ENCODE measurements at regions not wholly inside any gene's neighbourhood (a gene's known extent, or its start where the extent isn't known, plus 50 kb on each side); places are given as distances from the start of the nearest gene placed in this dataset.

GRCh38 chr6:11891547-11891946 is 112.9 kb upstream of the ADTRP start:
- Histone ChIP-seq H3K36me3 (ENCODE audit: control insufficient read depth, insufficient read depth, low read length) (no peaks in the 10 kb centered on the region), H3K9me3 (ENCODE audit: control insufficient read depth, insufficient read depth, low read depth, low read length) (no peaks in the 10 kb centered on the region), H3K27ac (ENCODE audit: low read length) (no peak overlapping the region), H3K4me1 (ENCODE audit: control insufficient read depth, insufficient read depth, low read length) (no peaks in the 10 kb centered on the region), H3K4me3 (ENCODE audit: low read depth in 2 of 2, low read length in 2 of 2) (no peak overlapping the region), H3K27me3 (ENCODE audit: control insufficient read depth, insufficient read depth, low read length) (no peaks in the 10 kb centered on the region; the same call in 1 of the 2 replicates)
- intact Hi-C loops (cut with micrococcal nuclease; ENCODE audit: unreplicated experiment) (no loop called here), in situ Hi-C loops (cut with HindIII; ENCODE audit: low pct_unique_long_range_greater_than_20kb, low sequenced_read_pairs) (no loop called here)
- POLR2A ChIA-PET = no interaction called here
- BruUV-seq (replicated peaks) = no TSS peak
- TF ChIP-seq POLR2AphosphoS5 (IDR thresholded peaks at IDR 0.05; ENCODE audit: low read depth, low read length) (no peak), REST (IDR thresholded peaks at IDR 0.05; ENCODE audit: insufficient read depth in 1 of 2, low read depth in 2 of 2, low read length in 1 of 2) (no peak), SIN3A (IDR thresholded peaks at IDR 0.05; ENCODE audit: borderline replicate concordance, insufficient read depth, low read depth, low read length) (no peak), TCF7L2 (IDR thresholded peaks at IDR 0.05; ENCODE audit: low read depth, low read length) (no peak), CTCF (IDR thresholded peaks at IDR 0.05) (no peak)
- ATAC-seq (no peak), DNase-seq (ENCODE audit: low read depth, low spot score) (no peak)
- CTCF ChIA-PET = no interaction called here

GRCh38 chr6:11890849-11891248 is 112.2 kb upstream of the ADTRP start:
- no peak for DNase-seq (ENCODE audit: low read depth, low spot score)
- Histone ChIP-seq H3K36me3 (ENCODE audit: control insufficient read depth, insufficient read depth, low read length) (no peaks in the 10 kb centered on the region), H3K27ac (ENCODE audit: low read length) (no peak overlapping the region), H3K4me1 (ENCODE audit: control insufficient read depth, insufficient read depth, low read length) (no peaks in the 10 kb centered on the region), H3K27me3 (ENCODE audit: control insufficient read depth, insufficient read depth, low read length) (no peaks in the 10 kb centered on the region; the same call in 1 of the 2 replicates), H3K4me3 (ENCODE audit: low read depth in 2 of 2, low read length in 2 of 2) (no peak overlapping the region), H3K9me3 (ENCODE audit: control insufficient read depth, insufficient read depth, low read depth, low read length) (no peaks in the 10 kb centered on the region)
- ATAC-seq = no peak
- no TSS peak for BruUV-seq (replicated peaks)
- in situ Hi-C loops (cut with HindIII; ENCODE audit: low pct_unique_long_range_greater_than_20kb, low sequenced_read_pairs) (no loop called here), intact Hi-C loops (cut with micrococcal nuclease; ENCODE audit: unreplicated experiment) (no loop called here)
- TF ChIP-seq POLR2AphosphoS5 (IDR thresholded peaks at IDR 0.05; ENCODE audit: low read depth, low read length) (no peak), SIN3A (IDR thresholded peaks at IDR 0.05; ENCODE audit: borderline replicate concordance, insufficient read depth, low read depth, low read length) (no peak), CTCF (IDR thresholded peaks at IDR 0.05) (no peak), REST (IDR thresholded peaks at IDR 0.05; ENCODE audit: insufficient read depth in 1 of 2, low read depth in 2 of 2, low read length in 1 of 2) (no peak), TCF7L2 (IDR thresholded peaks at IDR 0.05; ENCODE audit: low read depth, low read length) (no peak)
- ChIA-PET CTCF (no interaction called here), POLR2A (no interaction called here)
